Liver (tissue), 3 donors: ENCODE measurements at regions not wholly inside any gene's neighbourhood (a gene's known extent, or its start where the extent isn't known, plus 50 kb on each side); places are given as distances from the start of the nearest gene placed in this dataset.
"Not testable (repeated sequence)": the region's sequence is repeated elsewhere in the genome, so short reads cannot be mapped to it uniquely, and the experiment has no call there.

Experiments used
- EGR1 ChIP-seq, 2 donors: IDR thresholded peaks; 2 replicates each; pipeline ENCODE4 v1.6.1; 2016 to 2018; ENCODE audit warnings: antibody characterized with exemption in 2 of 2, low read depth in 2 of 2
- RAD21 ChIP-seq, 2 donors: IDR thresholded peaks; 2 replicates each; pipeline ENCODE4 v1.6.1; 2016; ENCODE audit warnings: antibody characterized with exemption in 2 of 2, mild to moderate bottlenecking in 2 of 2
- YY1 ChIP-seq: IDR thresholded peaks from 2 replicates; pipeline ENCODE4 v1.6.1; 2016; ENCODE audit warnings: antibody characterized with exemption, mild to moderate bottlenecking
- TF ChIP-seq, protein P1 (sequence below): fragments of 150-350 bp; IDR thresholded peaks from 2 replicates; pipeline ENCODE4 v1.5.1; 2017; ENCODE audit warnings: improper control_type of control experiment, low read depth, low read length; ENCODE audit not compliant: missing input control
- TF ChIP-seq, protein P2 (sequence below): IDR thresholded peaks from 2 replicates; pipeline ENCODE4 v1.6.1; 2016; ENCODE audit warnings: antibody characterized with exemption
- donor health status: healthy.
- donor health status: healthy.

DNA sequence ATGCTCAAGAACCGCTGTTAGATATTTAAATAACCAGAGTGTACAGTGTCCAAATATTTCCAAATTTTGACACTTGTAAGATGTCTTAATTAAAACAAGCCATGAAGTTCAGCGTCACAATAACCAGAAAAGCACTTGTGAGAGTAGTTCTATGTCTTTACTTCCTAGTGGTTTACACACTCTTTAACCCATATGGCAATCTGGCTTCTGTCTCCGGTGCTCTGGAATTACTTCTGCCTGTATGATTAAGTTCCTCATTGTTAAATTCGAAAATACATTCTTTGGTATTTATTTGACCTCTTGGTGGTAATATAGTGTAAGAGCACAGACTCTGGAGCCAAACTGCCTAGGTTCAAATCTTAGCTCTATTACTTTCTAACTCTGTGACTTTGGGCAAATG is 89.9 kb upstream of the NOTCH2NLA start:
- TF ChIP-seq, protein P1, sequence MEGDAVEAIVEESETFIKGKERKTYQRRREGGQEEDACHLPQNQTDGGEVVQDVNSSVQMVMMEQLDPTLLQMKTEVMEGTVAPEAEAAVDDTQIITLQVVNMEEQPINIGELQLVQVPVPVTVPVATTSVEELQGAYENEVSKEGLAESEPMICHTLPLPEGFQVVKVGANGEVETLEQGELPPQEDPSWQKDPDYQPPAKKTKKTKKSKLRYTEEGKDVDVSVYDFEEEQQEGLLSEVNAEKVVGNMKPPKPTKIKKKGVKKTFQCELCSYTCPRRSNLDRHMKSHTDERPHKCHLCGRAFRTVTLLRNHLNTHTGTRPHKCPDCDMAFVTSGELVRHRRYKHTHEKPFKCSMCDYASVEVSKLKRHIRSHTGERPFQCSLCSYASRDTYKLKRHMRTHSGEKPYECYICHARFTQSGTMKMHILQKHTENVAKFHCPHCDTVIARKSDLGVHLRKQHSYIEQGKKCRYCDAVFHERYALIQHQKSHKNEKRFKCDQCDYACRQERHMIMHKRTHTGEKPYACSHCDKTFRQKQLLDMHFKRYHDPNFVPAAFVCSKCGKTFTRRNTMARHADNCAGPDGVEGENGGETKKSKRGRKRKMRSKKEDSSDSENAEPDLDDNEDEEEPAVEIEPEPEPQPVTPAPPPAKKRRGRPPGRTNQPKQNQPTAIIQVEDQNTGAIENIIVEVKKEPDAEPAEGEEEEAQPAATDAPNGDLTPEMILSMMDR, result not testable (repeated sequence)
- not testable (repeated sequence) for TF ChIP-seq EGR1 (IDR thresholded peaks at IDR 0.05; ENCODE audit: low read depth in 2 of 2); YY1; RAD21 (IDR thresholded peaks at IDR 0.05)
- TF ChIP-seq, protein P2, sequence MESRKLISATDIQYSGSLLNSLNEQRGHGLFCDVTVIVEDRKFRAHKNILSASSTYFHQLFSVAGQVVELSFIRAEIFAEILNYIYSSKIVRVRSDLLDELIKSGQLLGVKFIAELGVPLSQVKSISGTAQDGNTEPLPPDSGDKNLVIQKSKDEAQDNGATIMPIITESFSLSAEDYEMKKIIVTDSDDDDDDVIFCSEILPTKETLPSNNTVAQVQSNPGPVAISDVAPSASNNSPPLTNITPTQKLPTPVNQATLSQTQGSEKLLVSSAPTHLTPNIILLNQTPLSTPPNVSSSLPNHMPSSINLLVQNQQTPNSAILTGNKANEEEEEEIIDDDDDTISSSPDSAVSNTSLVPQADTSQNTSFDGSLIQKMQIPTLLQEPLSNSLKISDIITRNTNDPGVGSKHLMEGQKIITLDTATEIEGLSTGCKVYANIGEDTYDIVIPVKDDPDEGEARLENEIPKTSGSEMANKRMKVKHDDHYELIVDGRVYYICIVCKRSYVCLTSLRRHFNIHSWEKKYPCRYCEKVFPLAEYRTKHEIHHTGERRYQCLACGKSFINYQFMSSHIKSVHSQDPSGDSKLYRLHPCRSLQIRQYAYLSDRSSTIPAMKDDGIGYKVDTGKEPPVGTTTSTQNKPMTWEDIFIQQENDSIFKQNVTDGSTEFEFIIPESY, result not testable (repeated sequence)
